SK-N-SH (cell line): ENCODE measurements at regions not wholly inside any gene's neighbourhood (a gene's known extent, or its start where the extent isn't known, plus 50 kb on each side); places are given as distances from the start of the nearest gene placed in this dataset.

ENCODE experiments used
- CTCF ChIA-PET: fragments of 300-600, 350-600 bp; formaldehyde crosslinking; extraction: SDS; loops from one replicate; lab custom pipeline; 2021; lab: Yijun Ruan, JAX
- POLR2A ChIA-PET: fragments of 350-600 bp; sonication (Branson Sonifier 250); formaldehyde crosslinking; extraction: SDS; loops from one replicate; lab custom pipeline; 2020; ENCODE audit warnings: antibody characterized with exemption, inconsistent platforms; lab: Yijun Ruan, JAX
- DNase-seq: peaks from one replicate; pipeline ENCODE4 v3.0.0; 2012
- H2AFZ ChIP-seq: fragments of 200-600 bp; sonication (generic); 2 replicates; pipeline ENCODE4 v1.8.1; 2016; ENCODE audit warnings: antibody characterized with exemption, mild to moderate bottlenecking, low read depth
- H3F3A ChIP-seq: fragments of 200-600 bp; sonication (generic); replicated peaks from 2 replicates; pipeline ENCODE3; 2016; ENCODE audit warnings: antibody characterized with exemption, mild to moderate bottlenecking; ENCODE audit not compliant: insufficient read depth
- H3K27ac ChIP-seq, 2 experiments: fragments of 200-500 bp in 1 of 2; fragments of 200-600 bp in 1 of 2; sonication (Bioruptor generic) in 1 of 2; sonication (generic), shearing (Covaris generic) in 1 of 2; 2 replicates each; pipeline versions ENCODE4 v1.5.1 to v1.6.1; 2014 to 2016; ENCODE audit warnings: low read depth in 2 of 2, inconsistent platforms in 1 of 2, low read length in 1 of 2, mild to moderate bottlenecking in 1 of 2, mixed read lengths in 1 of 2
- H3K27me3 ChIP-seq: fragments of 200-600 bp; sonication (generic), shearing (Covaris generic); 2 replicates; pipeline ENCODE4 v1.6.1; 2016; ENCODE audit warnings: mixed run types; ENCODE audit not compliant: insufficient read depth
- H3K36me3 ChIP-seq, 2 experiments: fragments of 200-500 bp in 1 of 2; fragments of 200-600 bp in 1 of 2; sonication (Bioruptor generic) in 1 of 2; sonication (generic) in 1 of 2; replicated peaks in 1 of 2; 2 replicates each; pipeline versions ENCODE3 to v1.5.1; 2014 to 2016; ENCODE audit warnings: low read length in 1 of 2, mild to moderate bottlenecking in 1 of 2; ENCODE audit not compliant: insufficient read depth in 2 of 2, control insufficient read depth in 1 of 2
- H3K4me1 ChIP-seq, 2 experiments: fragments of 200-500 bp in 1 of 2; fragments of 200-600 bp in 1 of 2; sonication (Bioruptor generic) in 1 of 2; sonication (generic), shearing (Covaris generic) in 1 of 2; 2 replicates each; pipeline versions ENCODE4 v1.5.1 to v1.6.1; 2014 to 2016; ENCODE audit warnings: low read depth in 1 of 2, low read length in 1 of 2, mixed run types in 1 of 2; ENCODE audit not compliant: insufficient read depth in 2 of 2, control insufficient read depth in 1 of 2
- H3K4me2 ChIP-seq: fragments of 200-600 bp; sonication (generic), shearing (Covaris generic); 2 replicates; pipeline ENCODE4 v1.6.1; 2017; ENCODE audit warnings: mixed run types
- H3K4me3 ChIP-seq, 2 experiments: fragments of 200-500 bp in 1 of 2; fragments of 200-600 bp in 1 of 2; sonication (Bioruptor generic) in 1 of 2; sonication (generic), shearing (Covaris generic) in 1 of 2; 2 replicates each; pipeline versions ENCODE4 v1.5.1 to v1.8.1; 2014 to 2016; ENCODE audit warnings: low read depth in 2 of 2, inconsistent platforms in 1 of 2, low read length in 1 of 2, mild to moderate bottlenecking in 1 of 2, mixed read lengths in 1 of 2, moderate library complexity in 1 of 2
- H3K79me2 ChIP-seq: fragments of 200-600 bp; sonication (generic); 2 replicates; pipeline ENCODE4 v1.8.1; 2017; ENCODE audit warnings: mild to moderate bottlenecking; ENCODE audit not compliant: insufficient read depth
- H3K9ac ChIP-seq: fragments of 200-600 bp; sonication (generic); 2 replicates; pipeline ENCODE4 v1.6.1; 2017; ENCODE audit warnings: mixed run types
- H3K9me2 ChIP-seq: fragments of 200-600 bp; sonication (generic); 2 replicates; pipeline ENCODE4 v1.6.1; 2017; ENCODE audit warnings: mixed run types
- H3K9me3 ChIP-seq: fragments of 200-600 bp; sonication (generic); 2 replicates; pipeline ENCODE4 v1.6.1; 2017; ENCODE audit warnings: mixed run types, mild to moderate bottlenecking, moderate library complexity
- H4K20me1 ChIP-seq: fragments of 200-600 bp; sonication (generic); 2 replicates; pipeline ENCODE4 v1.6.1; 2017; ENCODE audit warnings: mild to moderate bottlenecking, mixed run types; ENCODE audit not compliant: insufficient read depth
- CHD2 ChIP-seq: fragments of 150-350 bp; IDR thresholded peaks from 2 replicates; pipeline ENCODE4 v1.6.1; 2018; ENCODE audit warnings: low read length; ENCODE audit not compliant: partially characterized antibody
- ELF1 ChIP-seq: IDR thresholded peaks from 2 replicates; pipeline ENCODE4 v1.4.0; 2012
- FOSL2 ChIP-seq: IDR thresholded peaks from 2 replicates; pipeline ENCODE4 v1.4.0; 2012; ENCODE audit warnings: low read depth, mild to moderate bottlenecking, moderate library complexity, borderline replicate concordance
- JUND ChIP-seq: IDR thresholded peaks from 2 replicates; pipeline ENCODE4 v1.4.0; 2012
- MXI1 ChIP-seq: IDR thresholded peaks from 2 replicates; pipeline ENCODE4 v1.6.1; 2012; ENCODE audit warnings: mild to moderate bottlenecking, low read depth, low read length, improper control_type of control experiment
- NFIC ChIP-seq: IDR thresholded peaks from 2 replicates; pipeline ENCODE4 v1.4.0; 2012; ENCODE audit warnings: borderline replicate concordance
- RXRA ChIP-seq: IDR thresholded peaks from 2 replicates; pipeline ENCODE4 v1.4.0; 2012; ENCODE audit warnings: low read depth, mild to moderate bottlenecking, borderline replicate concordance
- TCF12 ChIP-seq: IDR thresholded peaks from 2 replicates; pipeline ENCODE4 v1.4.0; 2012
- TEAD4 ChIP-seq: IDR thresholded peaks from 2 replicates; pipeline ENCODE4 v1.4.0; 2012; ENCODE audit warnings: mild to moderate bottlenecking, borderline replicate concordance; ENCODE audit not compliant: insufficient read depth
- WGBS: methylation state at CpG from one replicate; pipeline ENCODE4 v1.1.6; 2017; ENCODE audit warnings: low lambda C conversion rate; 5-methylcytosine and 5-hydroxymethylcytosine counted together
- TF ChIP-seq, protein P1 (sequence below): fragments of 200-600 bp; sonication (generic); IDR thresholded peaks from 2 replicates; pipeline ENCODE4 v1.6.1; 2017; ENCODE audit warnings: antibody characterized with exemption, mild to moderate bottlenecking, moderate library complexity

DNA sequence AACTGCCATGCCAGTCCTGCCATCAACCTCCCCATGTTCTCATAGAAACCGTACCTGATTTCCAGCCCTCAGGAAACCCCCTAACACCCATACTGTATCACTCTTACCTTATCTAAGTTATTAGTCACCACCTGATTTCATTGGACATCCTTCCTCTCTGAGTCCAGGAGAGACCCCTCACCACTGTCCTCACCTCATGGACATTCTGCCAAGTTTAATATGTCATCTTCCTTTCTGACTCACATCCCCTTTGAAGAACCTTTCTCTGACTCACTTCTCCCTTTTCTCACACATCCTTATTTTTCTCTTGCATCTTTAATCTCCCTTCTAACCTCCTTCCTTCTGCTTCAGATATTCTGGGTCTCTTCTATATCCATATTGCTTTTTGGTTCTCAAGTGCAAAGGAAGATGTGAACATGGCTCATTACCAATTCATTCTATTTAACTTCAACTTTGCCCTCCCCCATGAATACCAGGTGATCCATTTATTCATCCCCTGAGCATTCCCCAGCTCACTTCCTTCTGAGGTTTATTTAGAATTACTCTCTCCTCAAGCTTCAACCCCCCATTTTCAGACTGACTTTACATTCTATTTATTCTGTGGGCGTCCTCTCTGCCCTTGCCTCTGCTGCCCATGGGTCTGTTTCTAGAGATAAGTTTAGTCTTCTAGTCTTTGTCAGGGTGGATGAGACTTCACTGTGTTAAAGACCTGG, 206.8 kb upstream of the ESRRG start:
- POLR2A ChIA-PET: no interaction called here
- H2AFZ ChIP-seq: peak overlapping the region; percentile 54; the same call in 1 of the 2 replicates
- 45% methylated on average over 2 of the region's 2 CpGs for WGBS

GRCh38 chr1:216927633-216928032, 204.4 kb upstream of the ESRRG start:
- Histone ChIP-seq H3K27ac (no peak overlapping the region), H3K9me2 (no peaks in the 10 kb centered on the region), H3K9me3 (no peaks in the 10 kb centered on the region), H3K4me3 (no peak overlapping the region), H3K4me2 (no peak overlapping the region), H4K20me1 (no peaks in the 10 kb centered on the region), H3K36me3 (no peaks in the 10 kb centered on the region), H2AFZ (no peak overlapping the region), H3K4me1 (peaks cover 6 to 10% of the 10 kb centered on the region in 2 experiments; a peak in 2 of 4 replicates), H3K9ac (no peak overlapping the region), H3K79me2 (no peaks in the 10 kb centered on the region), H3K27me3 (no peaks in the 10 kb centered on the region)
- CTCF ChIA-PET: interaction anchor here (0.6 to 1.5 kb wide), 2 partner anchors 25 to 66 kb away, joined by 3 to 4 read pairs; no protein-coding TSS in a partner anchor
- DNase-seq: no peak
- 75% methylated on average over 6 of the region's 6 CpGs for WGBS
- POLR2A ChIA-PET: interaction anchor here (0.6 kb wide), 1 partner anchor 238 kb away, joined by 3 read pairs; no protein-coding TSS in a partner anchor
- TF ChIP-seq NFIC: no peak
- TF ChIP-seq TEAD4: no peak
- TF ChIP-seq RXRA: no peak
- TF ChIP-seq, all 33 proteins: peak for 0
- H3F3A ChIP-seq: no peaks in the 10 kb centered on the region

More for the DNA sequence above, 206.8 kb upstream of the ESRRG start:
- no peak overlapping the region for H3K4me3 ChIP-seq
- no peak overlapping the region for H3K9ac ChIP-seq
- H3K4me1 ChIP-seq: peaks cover 2 to 6% of the 10 kb centered on the region in 2 experiments; a peak in 1 of 4 replicates
- no peak for TF ChIP-seq MXI1
- no peak for TF ChIP-seq ELF1
- peak; percentile 66 for TF ChIP-seq FOSL2
- TF ChIP-seq, protein P1, sequence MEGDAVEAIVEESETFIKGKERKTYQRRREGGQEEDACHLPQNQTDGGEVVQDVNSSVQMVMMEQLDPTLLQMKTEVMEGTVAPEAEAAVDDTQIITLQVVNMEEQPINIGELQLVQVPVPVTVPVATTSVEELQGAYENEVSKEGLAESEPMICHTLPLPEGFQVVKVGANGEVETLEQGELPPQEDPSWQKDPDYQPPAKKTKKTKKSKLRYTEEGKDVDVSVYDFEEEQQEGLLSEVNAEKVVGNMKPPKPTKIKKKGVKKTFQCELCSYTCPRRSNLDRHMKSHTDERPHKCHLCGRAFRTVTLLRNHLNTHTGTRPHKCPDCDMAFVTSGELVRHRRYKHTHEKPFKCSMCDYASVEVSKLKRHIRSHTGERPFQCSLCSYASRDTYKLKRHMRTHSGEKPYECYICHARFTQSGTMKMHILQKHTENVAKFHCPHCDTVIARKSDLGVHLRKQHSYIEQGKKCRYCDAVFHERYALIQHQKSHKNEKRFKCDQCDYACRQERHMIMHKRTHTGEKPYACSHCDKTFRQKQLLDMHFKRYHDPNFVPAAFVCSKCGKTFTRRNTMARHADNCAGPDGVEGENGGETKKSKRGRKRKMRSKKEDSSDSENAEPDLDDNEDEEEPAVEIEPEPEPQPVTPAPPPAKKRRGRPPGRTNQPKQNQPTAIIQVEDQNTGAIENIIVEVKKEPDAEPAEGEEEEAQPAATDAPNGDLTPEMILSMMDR: no peak
- peak; percentile 35; the same call in 1 of the 2 replicates for TF ChIP-seq NFIC
- TF ChIP-seq JUND: peak; percentile 31; the same call in 1 of the 2 replicates
- TF ChIP-seq CHD2: no peak
- TF ChIP-seq TCF12: no peak
- H4K20me1 ChIP-seq: no peaks in the 10 kb centered on the region
- no peaks in the 10 kb centered on the region for H3F3A ChIP-seq
- CTCF ChIA-PET: interaction anchor here (0.7 kb wide), 1 partner anchor 1175 kb away, joined by 3 read pairs; no protein-coding TSS in a partner anchor
- DNase-seq: no peak
- no peaks in the 10 kb centered on the region for H3K9me2 ChIP-seq
- H3K36me3 ChIP-seq: no peaks in the 10 kb centered on the region
- H3K79me2 ChIP-seq: no peaks in the 10 kb centered on the region
- no peaks in the 10 kb centered on the region for H3K9me3 ChIP-seq
- peak overlapping the region in 1 of 2 experiments; percentile 14; a peak in 1 of 4 replicates for H3K27ac ChIP-seq
- no peaks in the 10 kb centered on the region for H3K27me3 ChIP-seq
- no peak overlapping the region for H3K4me2 ChIP-seq
